Suprapubic skin (tissue), 4 donors: ENCODE measurements at regions not wholly inside any gene's neighbourhood (a gene's known extent, or its start where the extent isn't known, plus 50 kb on each side); places are given as distances from the start of the nearest gene placed in this dataset.

Experiments used
- CTCF ChIP-seq, 2 donors: fragments of 200-600 bp in 1 of 2; fragments of 450-650 bp in 1 of 2; sonication (generic) in 1 of 2; IDR thresholded peaks; one replicate each; pipeline ENCODE4 v1.5.1; 2016 to 2019; ENCODE audit warnings: antibody characterized with exemption in 2 of 2, mild to moderate bottlenecking in 1 of 2, moderate library complexity in 1 of 2
- POLR2A ChIP-seq, 2 donors: fragments of 450-650 bp; IDR thresholded peaks; one replicate each; pipeline ENCODE4 v1.6.1; 2017; ENCODE audit warnings: antibody characterized with exemption in 2 of 2, mild to moderate bottlenecking in 2 of 2, moderate library complexity in 2 of 2
- POLR2AphosphoS5 ChIP-seq, 3 donors: sonication (generic); formaldehyde crosslinking; IDR thresholded peaks; one replicate each; pipeline ENCODE4 v1.6.1; 2017; ENCODE audit warnings: antibody characterized with exemption in 3 of 3

- no peak for TF ChIP-seq CTCF (IDR thresholded peaks at IDR 0.05)
- TF ChIP-seq POLR2AphosphoS5 (IDR thresholded peaks at IDR 0.05), result no peak
- TF ChIP-seq POLR2A (IDR thresholded peaks at IDR 0.05), result no peak
Measured at GRCh38 chr5:5638211-5638610, 215.7 kb downstream of the ICE1 start.
